Calu3 (cell line): ENCODE measurements at regions not wholly inside any gene's neighbourhood (a gene's known extent, or its start where the extent isn't known, plus 50 kb on each side); places are given as distances from the start of the nearest gene placed in this dataset.

Experiments
- BruUV-seq: library from RNA; stranded (reverse); fragments of 400-500 nt; replicated peaks from 2 replicates; lab custom pipeline; 2021; lab: Mats Ljungman, UMichigan
- CTCF ChIA-PET: fragments of 300-600 bp; sonication (Branson Sonifier 250); formaldehyde crosslinking; loops from one replicate; lab custom pipeline; 2022; ENCODE audit warnings: antibody characterized with exemption; lab: Charles Lee
- DNase-seq: peaks from one replicate; pipeline ENCODE4 v3.0.0; 2022
- H3K27ac Mint-ChIP-seq: one replicate; pipeline ENCODE4 v1.8.0; 2022; ENCODE audit warnings: mixed read lengths; ENCODE audit not compliant: unreplicated experiment
- H3K27me3 Mint-ChIP-seq: one replicate; pipeline ENCODE4 v1.8.0; 2022; ENCODE audit warnings: mixed read lengths; ENCODE audit not compliant: unreplicated experiment
- H3K36me3 Mint-ChIP-seq: one replicate; pipeline ENCODE4 v1.8.0; 2022; ENCODE audit warnings: mild to moderate bottlenecking, moderate library complexity, mixed read lengths; ENCODE audit not compliant: insufficient read depth, unreplicated experiment
- H3K4me1 Mint-ChIP-seq: one replicate; pipeline ENCODE4 v1.8.0; 2022; ENCODE audit warnings: mild to moderate bottlenecking, low read depth, mixed read lengths; ENCODE audit not compliant: unreplicated experiment
- H3K4me3 Mint-ChIP-seq: one replicate; pipeline ENCODE4 v1.8.0; 2022; ENCODE audit warnings: mild to moderate bottlenecking, low read depth, moderate library complexity, mixed read lengths; ENCODE audit not compliant: unreplicated experiment
- H3K9me3 Mint-ChIP-seq: one replicate; pipeline ENCODE4 v1.8.0; 2022; ENCODE audit warnings: low read depth, mixed read lengths; ENCODE audit not compliant: unreplicated experiment
- intact Hi-C: fragments of 100-400 bp; cut with micrococcal nuclease; formaldehyde crosslinking; loops from one replicate; pipeline ENCODE4 v1.10.0; 2022; ENCODE audit not compliant: unreplicated experiment
- TF ChIP-seq, protein P1 (sequence below): fragments of 200-600 bp; IDR thresholded peaks from one replicate; pipeline ENCODE4 v1.8.0; 2022; ENCODE audit warnings: antibody characterized with exemption; ENCODE audit not compliant: unreplicated experiment

DNA sequence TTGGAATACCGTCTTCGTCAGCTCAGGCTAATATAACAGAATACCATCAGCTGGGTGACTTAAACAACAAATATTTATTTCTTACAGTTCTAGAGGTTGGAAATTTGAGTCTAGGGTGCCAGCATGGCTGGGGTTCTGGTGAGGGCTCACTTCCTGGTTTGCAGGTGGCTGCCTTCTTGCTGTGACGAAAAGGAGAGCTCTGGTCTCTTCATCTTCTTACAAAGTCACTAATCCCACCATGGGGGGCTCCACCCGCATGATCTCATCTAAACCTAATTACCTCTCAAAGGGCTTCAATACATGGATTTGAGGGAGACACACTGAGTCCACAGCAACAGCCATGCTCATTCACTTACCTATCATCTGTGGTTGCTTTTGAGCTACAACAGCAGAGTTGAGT is 78.3 kb downstream of the PSMG1 start:
- BruUV-seq: no TSS peak
- TF ChIP-seq, protein P1, sequence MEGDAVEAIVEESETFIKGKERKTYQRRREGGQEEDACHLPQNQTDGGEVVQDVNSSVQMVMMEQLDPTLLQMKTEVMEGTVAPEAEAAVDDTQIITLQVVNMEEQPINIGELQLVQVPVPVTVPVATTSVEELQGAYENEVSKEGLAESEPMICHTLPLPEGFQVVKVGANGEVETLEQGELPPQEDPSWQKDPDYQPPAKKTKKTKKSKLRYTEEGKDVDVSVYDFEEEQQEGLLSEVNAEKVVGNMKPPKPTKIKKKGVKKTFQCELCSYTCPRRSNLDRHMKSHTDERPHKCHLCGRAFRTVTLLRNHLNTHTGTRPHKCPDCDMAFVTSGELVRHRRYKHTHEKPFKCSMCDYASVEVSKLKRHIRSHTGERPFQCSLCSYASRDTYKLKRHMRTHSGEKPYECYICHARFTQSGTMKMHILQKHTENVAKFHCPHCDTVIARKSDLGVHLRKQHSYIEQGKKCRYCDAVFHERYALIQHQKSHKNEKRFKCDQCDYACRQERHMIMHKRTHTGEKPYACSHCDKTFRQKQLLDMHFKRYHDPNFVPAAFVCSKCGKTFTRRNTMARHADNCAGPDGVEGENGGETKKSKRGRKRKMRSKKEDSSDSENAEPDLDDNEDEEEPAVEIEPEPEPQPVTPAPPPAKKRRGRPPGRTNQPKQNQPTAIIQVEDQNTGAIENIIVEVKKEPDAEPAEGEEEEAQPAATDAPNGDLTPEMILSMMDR: no peak
- no peak overlapping the region for H3K27ac Mint-ChIP-seq
- CTCF ChIA-PET: no interaction called here
- DNase-seq: no peak
- no peaks in the 10 kb centered on the region for H3K9me3 Mint-ChIP-seq
- H3K27me3 Mint-ChIP-seq: peaks cover 44% of the 10 kb centered on the region
- intact Hi-C loops: no loop called here
- H3K36me3 Mint-ChIP-seq: no peaks in the 10 kb centered on the region
- no peaks in the 10 kb centered on the region for H3K4me1 Mint-ChIP-seq
- no peak overlapping the region for H3K4me3 Mint-ChIP-seq

- intact Hi-C loops: no loop called here
- Mint-ChIP-seq H3K4me3 (no peak overlapping the region), H3K36me3 (no peaks in the 10 kb centered on the region), H3K4me1 (no peaks in the 10 kb centered on the region), H3K27me3 (peaks cover 33% of the 10 kb centered on the region), H3K9me3 (no peaks in the 10 kb centered on the region), H3K27ac (no peak overlapping the region)
- TF ChIP-seq, protein P1: no peak
- DNase-seq: no peak
- BruUV-seq: no TSS peak
- CTCF ChIA-PET: no interaction called here
These were observed 79.6 kb downstream of the PSMG1 start for GRCh38 chr21:39103689-39104088.

DNA sequence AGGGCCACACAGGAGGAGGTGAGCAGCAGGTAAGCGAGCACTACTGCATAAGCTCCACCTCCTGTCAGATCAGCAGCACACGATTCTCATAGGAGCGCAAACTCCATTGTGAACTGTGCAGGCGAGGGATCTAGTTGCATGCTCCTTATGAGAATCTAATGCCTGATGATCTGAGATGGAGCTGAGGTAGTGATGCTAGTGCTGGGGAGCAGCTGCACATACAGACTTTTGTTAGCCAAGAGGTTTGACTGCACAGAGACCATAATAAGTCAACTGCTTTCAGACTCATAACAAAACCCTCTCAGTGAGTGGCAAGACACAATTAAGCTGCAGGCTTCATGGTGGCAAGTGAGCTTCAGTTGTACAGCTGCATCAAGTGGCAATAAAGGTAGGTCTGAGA is 83.4 kb downstream of the PSMG1 start:
- TF ChIP-seq, protein P1: no peak
- peaks cover 19% of the 10 kb centered on the region for H3K27me3 Mint-ChIP-seq
- H3K4me3 Mint-ChIP-seq: no peak overlapping the region
- no peaks in the 10 kb centered on the region for H3K4me1 Mint-ChIP-seq
- no peak overlapping the region for H3K27ac Mint-ChIP-seq
- CTCF ChIA-PET: no interaction called here
- H3K9me3 Mint-ChIP-seq: no peaks in the 10 kb centered on the region
- H3K36me3 Mint-ChIP-seq: no peaks in the 10 kb centered on the region
- no TSS peak for BruUV-seq
- intact Hi-C loops: no loop called here
- DNase-seq: no peak

DNA sequence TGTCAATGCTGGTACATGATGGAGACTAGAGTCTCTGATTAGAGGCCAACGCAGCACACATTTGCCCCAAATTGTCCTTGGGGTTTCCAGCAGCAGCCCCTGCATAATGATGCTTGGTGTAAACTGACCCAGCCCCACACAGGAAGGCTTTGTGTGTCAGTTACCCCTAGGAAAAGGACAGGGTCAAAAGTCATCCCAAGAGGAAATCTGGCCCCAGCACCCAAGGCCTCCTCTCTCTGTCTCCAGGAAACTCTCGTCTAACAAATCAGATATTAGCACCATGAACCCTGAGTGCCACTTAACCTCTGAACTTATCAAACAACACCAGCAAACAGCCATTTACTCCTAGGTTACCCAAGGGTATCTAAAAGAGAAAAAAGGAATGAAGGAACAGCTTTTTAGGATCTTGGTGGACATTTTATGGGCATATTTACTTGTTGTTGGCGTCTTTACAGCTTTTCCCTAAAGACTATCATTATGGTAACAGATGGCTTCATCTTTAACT is 84.5 kb downstream of the PSMG1 start:
- no peak overlapping the region for H3K4me3 Mint-ChIP-seq
- CTCF ChIA-PET: no interaction called here
- H3K36me3 Mint-ChIP-seq: no peaks in the 10 kb centered on the region

More for the DNA sequence above, 84.5 kb downstream of the PSMG1 start:
- H3K27ac Mint-ChIP-seq: no peak overlapping the region
- DNase-seq: no peak
- no peaks in the 10 kb centered on the region for H3K9me3 Mint-ChIP-seq
- H3K27me3 Mint-ChIP-seq: peaks cover 8% of the 10 kb centered on the region
- no peaks in the 10 kb centered on the region for H3K4me1 Mint-ChIP-seq
- intact Hi-C loops: no loop called here
- TF ChIP-seq, protein P1: no peak
- BruUV-seq: no TSS peak
